ENCODE measurements at regions not wholly inside any gene's neighbourhood (a gene's known extent, or its start where the extent isn't known, plus 50 kb on each side); places are given as distances from the start of the nearest gene placed in this dataset.

DNA sequence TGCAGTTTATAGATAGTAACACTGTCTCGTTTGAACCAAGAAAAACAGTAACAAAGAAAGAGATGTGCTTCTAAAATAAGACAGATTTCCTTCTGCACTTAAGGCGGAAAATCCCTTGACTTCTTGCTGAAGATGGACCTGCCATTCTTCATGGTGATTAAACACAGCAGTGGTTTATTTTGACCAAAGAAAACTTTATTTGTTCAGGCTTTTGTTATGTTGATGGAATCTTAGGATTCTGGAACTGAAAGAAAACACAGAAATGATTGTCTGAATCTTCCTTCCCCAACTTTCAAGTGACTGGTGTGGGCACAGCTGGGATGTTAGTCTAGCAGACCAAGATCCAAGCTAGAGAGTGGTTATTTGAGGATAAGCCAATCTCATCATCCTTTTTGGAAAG lies 72.2 kb downstream of the DACT1 start:
- TF ChIP-seq, protein P1, sequence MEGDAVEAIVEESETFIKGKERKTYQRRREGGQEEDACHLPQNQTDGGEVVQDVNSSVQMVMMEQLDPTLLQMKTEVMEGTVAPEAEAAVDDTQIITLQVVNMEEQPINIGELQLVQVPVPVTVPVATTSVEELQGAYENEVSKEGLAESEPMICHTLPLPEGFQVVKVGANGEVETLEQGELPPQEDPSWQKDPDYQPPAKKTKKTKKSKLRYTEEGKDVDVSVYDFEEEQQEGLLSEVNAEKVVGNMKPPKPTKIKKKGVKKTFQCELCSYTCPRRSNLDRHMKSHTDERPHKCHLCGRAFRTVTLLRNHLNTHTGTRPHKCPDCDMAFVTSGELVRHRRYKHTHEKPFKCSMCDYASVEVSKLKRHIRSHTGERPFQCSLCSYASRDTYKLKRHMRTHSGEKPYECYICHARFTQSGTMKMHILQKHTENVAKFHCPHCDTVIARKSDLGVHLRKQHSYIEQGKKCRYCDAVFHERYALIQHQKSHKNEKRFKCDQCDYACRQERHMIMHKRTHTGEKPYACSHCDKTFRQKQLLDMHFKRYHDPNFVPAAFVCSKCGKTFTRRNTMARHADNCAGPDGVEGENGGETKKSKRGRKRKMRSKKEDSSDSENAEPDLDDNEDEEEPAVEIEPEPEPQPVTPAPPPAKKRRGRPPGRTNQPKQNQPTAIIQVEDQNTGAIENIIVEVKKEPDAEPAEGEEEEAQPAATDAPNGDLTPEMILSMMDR (IDR thresholded peaks at IDR 0.05; ENCODE audit: poor library complexity, severe bottlenecking) = no peak
- TF ChIP-seq EP300 (conservative IDR thresholded peaks at IDR 0.05; ENCODE audit: poor library complexity, severe bottlenecking) (no peak), POLR2AphosphoS5 (IDR thresholded peaks at IDR 0.05) (no peak), MXI1 (conservative IDR thresholded peaks at IDR 0.05; ENCODE audit: poor library complexity, severe bottlenecking) (no peak), RAD21 (conservative IDR thresholded peaks at IDR 0.05) (no peak), TAF1 (IDR thresholded peaks at IDR 0.05; ENCODE audit: low read depth) (no peak), SMC3 (conservative IDR thresholded peaks at IDR 0.05; ENCODE audit: poor library complexity) (no peak), EZH2 (IDR thresholded peaks at IDR 0.05; ENCODE audit: borderline replicate concordance, insufficient read depth, low read length, poor library complexity, severe bottlenecking) (no peak)
- TF ChIP-seq, protein P2, sequence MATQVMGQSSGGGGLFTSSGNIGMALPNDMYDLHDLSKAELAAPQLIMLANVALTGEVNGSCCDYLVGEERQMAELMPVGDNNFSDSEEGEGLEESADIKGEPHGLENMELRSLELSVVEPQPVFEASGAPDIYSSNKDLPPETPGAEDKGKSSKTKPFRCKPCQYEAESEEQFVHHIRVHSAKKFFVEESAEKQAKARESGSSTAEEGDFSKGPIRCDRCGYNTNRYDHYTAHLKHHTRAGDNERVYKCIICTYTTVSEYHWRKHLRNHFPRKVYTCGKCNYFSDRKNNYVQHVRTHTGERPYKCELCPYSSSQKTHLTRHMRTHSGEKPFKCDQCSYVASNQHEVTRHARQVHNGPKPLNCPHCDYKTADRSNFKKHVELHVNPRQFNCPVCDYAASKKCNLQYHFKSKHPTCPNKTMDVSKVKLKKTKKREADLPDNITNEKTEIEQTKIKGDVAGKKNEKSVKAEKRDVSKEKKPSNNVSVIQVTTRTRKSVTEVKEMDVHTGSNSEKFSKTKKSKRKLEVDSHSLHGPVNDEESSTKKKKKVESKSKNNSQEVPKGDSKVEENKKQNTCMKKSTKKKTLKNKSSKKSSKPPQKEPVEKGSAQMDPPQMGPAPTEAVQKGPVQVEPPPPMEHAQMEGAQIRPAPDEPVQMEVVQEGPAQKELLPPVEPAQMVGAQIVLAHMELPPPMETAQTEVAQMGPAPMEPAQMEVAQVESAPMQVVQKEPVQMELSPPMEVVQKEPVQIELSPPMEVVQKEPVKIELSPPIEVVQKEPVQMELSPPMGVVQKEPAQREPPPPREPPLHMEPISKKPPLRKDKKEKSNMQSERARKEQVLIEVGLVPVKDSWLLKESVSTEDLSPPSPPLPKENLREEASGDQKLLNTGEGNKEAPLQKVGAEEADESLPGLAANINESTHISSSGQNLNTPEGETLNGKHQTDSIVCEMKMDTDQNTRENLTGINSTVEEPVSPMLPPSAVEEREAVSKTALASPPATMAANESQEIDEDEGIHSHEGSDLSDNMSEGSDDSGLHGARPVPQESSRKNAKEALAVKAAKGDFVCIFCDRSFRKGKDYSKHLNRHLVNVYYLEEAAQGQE (IDR thresholded peaks at IDR 0.05; ENCODE audit: borderline replicate concordance) = no peak
